ENCODE measurements at regions not wholly inside any gene's neighbourhood (a gene's known extent, or its start where the extent isn't known, plus 50 kb on each side); places are given as distances from the start of the nearest gene placed in this dataset.
"Not testable (repeated sequence)": the region's sequence is repeated elsewhere in the genome, so short reads cannot be mapped to it uniquely, and the experiment has no call there.

- not testable (repeated sequence) for H3K79me2 ChIP-seq (ENCODE audit: control insufficient read depth, low read length); H3F3A ChIP-seq (ENCODE audit: control insufficient read depth, insufficient read depth); H3K4me3 ChIP-seq (ENCODE audit: low read length); H3K27ac ChIP-seq (ENCODE audit: low read depth, low read length); H3K4me2 ChIP-seq (ENCODE audit: low read length); H3K4me1 ChIP-seq (ENCODE audit: control insufficient read depth, low read length); H4K20me1 ChIP-seq (ENCODE audit: control insufficient read depth, insufficient read depth, low read depth, low read length); H3K9me3 ChIP-seq (ENCODE audit: control insufficient read depth, insufficient read depth, low read length); H3K36me3 ChIP-seq (ENCODE audit: control insufficient read depth, low read length); H3K9me2 ChIP-seq (replicated peaks; ENCODE audit: control insufficient read depth, low read length); H3K27me3 ChIP-seq (ENCODE audit: control insufficient read depth, low read length)
Measured at GRCh38 chr17:26996146-26996916, 297.6 kb upstream of the WSB1 start.

GRCh38 chr17:27007734-27008531 lies 286.0 kb upstream of the WSB1 start:
- H3K4me2 ChIP-seq (ENCODE audit: low read length); H4K20me1 ChIP-seq (ENCODE audit: control insufficient read depth, insufficient read depth, low read depth, low read length); H3K9me2 ChIP-seq (replicated peaks; ENCODE audit: control insufficient read depth, low read length); H3K27ac ChIP-seq (ENCODE audit: low read depth, low read length); H3K79me2 ChIP-seq (ENCODE audit: control insufficient read depth, low read length); H3K4me3 ChIP-seq (ENCODE audit: low read length); H3K9me3 ChIP-seq (ENCODE audit: control insufficient read depth, insufficient read depth, low read length); H3K27me3 ChIP-seq (ENCODE audit: control insufficient read depth, low read length); H3F3A ChIP-seq (ENCODE audit: control insufficient read depth, insufficient read depth); H3K4me1 ChIP-seq (ENCODE audit: control insufficient read depth, low read length); H3K36me3 ChIP-seq (ENCODE audit: control insufficient read depth, low read length): not testable (repeated sequence)

GRCh38 chr17:27009087-27009486 lies 284.8 kb upstream of the WSB1 start:
- Histone ChIP-seq H3K4me3 (ENCODE audit: low read length) (no peak overlapping the region), H3K4me2 (ENCODE audit: low read length) (no peak overlapping the region), H3K79me2 (ENCODE audit: control insufficient read depth, low read length) (no peaks in the 10 kb centered on the region), H3K9me2 (replicated peaks; ENCODE audit: control insufficient read depth, low read length) (no peaks in the 10 kb centered on the region), H3K27ac (ENCODE audit: low read depth, low read length) (no peak overlapping the region), H3K27me3 (ENCODE audit: control insufficient read depth, low read length) (no peaks in the 10 kb centered on the region), H3F3A (ENCODE audit: control insufficient read depth, insufficient read depth) (no peaks in the 10 kb centered on the region), H3K4me1 (ENCODE audit: control insufficient read depth, low read length) (no peaks in the 10 kb centered on the region), H3K36me3 (ENCODE audit: control insufficient read depth, low read length) (no peaks in the 10 kb centered on the region), H3K9me3 (ENCODE audit: control insufficient read depth, insufficient read depth, low read length) (no peaks in the 10 kb centered on the region; the same call in 1 of the 2 replicates), H4K20me1 (ENCODE audit: control insufficient read depth, insufficient read depth, low read depth, low read length) (no peaks in the 10 kb centered on the region)
- TF ChIP-seq EZH2phosphoT487 (IDR thresholded peaks at IDR 0.05; ENCODE audit: borderline replicate concordance, low read length) (no peak), CTCF (IDR thresholded peaks at IDR 0.05; ENCODE audit: low read depth, low read length, poor library complexity, severe bottlenecking) (no peak)

GRCh38 chr17:27010138-27010537 lies 283.8 kb upstream of the WSB1 start:
- H3K27ac ChIP-seq (ENCODE audit: low read depth, low read length); H3K27me3 ChIP-seq (ENCODE audit: control insufficient read depth, low read length); H3K4me3 ChIP-seq (ENCODE audit: low read length); H3F3A ChIP-seq (ENCODE audit: control insufficient read depth, insufficient read depth); H3K36me3 ChIP-seq (ENCODE audit: control insufficient read depth, low read length); H3K4me2 ChIP-seq (ENCODE audit: low read length); H3K9me3 ChIP-seq (ENCODE audit: control insufficient read depth, insufficient read depth, low read length); H4K20me1 ChIP-seq (ENCODE audit: control insufficient read depth, insufficient read depth, low read depth, low read length); H3K79me2 ChIP-seq (ENCODE audit: control insufficient read depth, low read length); H3K4me1 ChIP-seq (ENCODE audit: control insufficient read depth, low read length); H3K9me2 ChIP-seq (replicated peaks; ENCODE audit: control insufficient read depth, low read length): not testable (repeated sequence)

- H3K4me3 ChIP-seq (ENCODE audit: low read length); H4K20me1 ChIP-seq (ENCODE audit: control insufficient read depth, insufficient read depth, low read depth, low read length); H3K9me3 ChIP-seq (ENCODE audit: control insufficient read depth, insufficient read depth, low read length); H3K4me2 ChIP-seq (ENCODE audit: low read length); H3K4me1 ChIP-seq (ENCODE audit: control insufficient read depth, low read length); H3K79me2 ChIP-seq (ENCODE audit: control insufficient read depth, low read length); H3F3A ChIP-seq (ENCODE audit: control insufficient read depth, insufficient read depth); H3K27me3 ChIP-seq (ENCODE audit: control insufficient read depth, low read length); H3K36me3 ChIP-seq (ENCODE audit: control insufficient read depth, low read length); H3K27ac ChIP-seq (ENCODE audit: low read depth, low read length); H3K9me2 ChIP-seq (replicated peaks; ENCODE audit: control insufficient read depth, low read length): not testable (repeated sequence)
Measured at GRCh38 chr17:27030552-27030951, 263.4 kb upstream of the WSB1 start.
